Fibroblast of the aortic adventitia (primary cell): ENCODE measurements at regions not wholly inside any gene's neighbourhood (a gene's known extent, or its start where the extent isn't known, plus 50 kb on each side); places are given as distances from the start of the nearest gene placed in this dataset.
"Not testable (repeated sequence)": the region's sequence is repeated elsewhere in the genome, so short reads cannot be mapped to it uniquely, and the experiment has no call there.

Source experiments
- DNase-seq: peaks from one replicate; pipeline ENCODE4 v3.0.0-alpha.2; 2010; ENCODE audit warnings: low read depth
- H3K4me3 ChIP-seq: 2 replicates; pipeline ENCODE4 v1.5.1; 2011; ENCODE audit warnings: low read depth, mild to moderate bottlenecking, control low read depth, low read length, moderate library complexity
- CTCF ChIP-seq: IDR thresholded peaks from 2 replicates; pipeline ENCODE4 v1.5.1; 2011; ENCODE audit warnings: mild to moderate bottlenecking, low read length, control low read depth, inconsistent platforms; ENCODE audit not compliant: insufficient read depth

DNA sequence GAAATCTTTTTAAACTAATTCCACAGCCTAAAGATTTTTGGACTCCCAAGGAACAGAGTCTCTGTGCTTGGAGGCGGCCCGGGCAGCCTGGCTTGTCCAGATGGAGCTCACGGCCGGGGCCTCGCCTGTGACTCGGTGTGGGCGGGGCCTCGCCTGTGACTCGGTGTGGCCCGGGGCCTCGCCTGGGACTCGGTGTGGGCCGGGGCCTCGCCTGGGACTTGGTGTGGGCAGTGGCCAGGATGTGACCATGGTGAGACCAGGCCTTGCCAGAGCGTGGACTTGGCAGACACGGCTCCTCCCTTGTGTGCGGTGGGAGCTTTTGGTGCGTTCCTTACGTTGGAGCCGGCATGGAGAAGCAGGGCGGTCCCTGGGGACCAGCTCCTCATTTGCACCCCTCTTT is 92.3 kb downstream of the METRNL start:
- no peak for TF ChIP-seq CTCF
- no peak overlapping the region for H3K4me3 ChIP-seq
- no peak for DNase-seq

GRCh38 chr17:83172099-83172498 is 92.7 kb downstream of the METRNL start:
- H3K4me3 ChIP-seq, DNase-seq: not testable (repeated sequence)

DNA sequence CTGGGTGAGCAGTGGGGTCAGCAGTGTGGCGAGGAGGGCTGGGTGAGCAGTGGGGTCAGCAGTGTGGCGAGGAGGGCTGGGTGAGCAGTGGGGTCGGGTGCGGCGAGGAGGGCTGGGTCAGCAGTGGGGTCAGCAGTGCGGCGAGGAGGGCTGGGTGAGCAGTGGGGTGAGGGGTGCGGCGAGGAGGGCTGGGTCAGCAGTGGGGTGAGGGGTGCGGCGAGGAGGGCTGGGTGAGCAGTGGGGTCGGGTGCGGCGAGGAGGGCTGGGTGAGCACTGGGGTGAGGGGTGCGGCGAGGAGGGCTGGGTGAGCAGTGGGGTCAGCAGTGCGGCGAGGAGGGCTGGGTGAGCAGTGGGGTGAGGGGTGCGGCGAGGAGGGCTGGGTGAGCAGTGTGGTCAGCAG is 93.2 kb downstream of the METRNL start:
- H3K4me3 ChIP-seq, DNase-seq: not testable (repeated sequence)

DNA sequence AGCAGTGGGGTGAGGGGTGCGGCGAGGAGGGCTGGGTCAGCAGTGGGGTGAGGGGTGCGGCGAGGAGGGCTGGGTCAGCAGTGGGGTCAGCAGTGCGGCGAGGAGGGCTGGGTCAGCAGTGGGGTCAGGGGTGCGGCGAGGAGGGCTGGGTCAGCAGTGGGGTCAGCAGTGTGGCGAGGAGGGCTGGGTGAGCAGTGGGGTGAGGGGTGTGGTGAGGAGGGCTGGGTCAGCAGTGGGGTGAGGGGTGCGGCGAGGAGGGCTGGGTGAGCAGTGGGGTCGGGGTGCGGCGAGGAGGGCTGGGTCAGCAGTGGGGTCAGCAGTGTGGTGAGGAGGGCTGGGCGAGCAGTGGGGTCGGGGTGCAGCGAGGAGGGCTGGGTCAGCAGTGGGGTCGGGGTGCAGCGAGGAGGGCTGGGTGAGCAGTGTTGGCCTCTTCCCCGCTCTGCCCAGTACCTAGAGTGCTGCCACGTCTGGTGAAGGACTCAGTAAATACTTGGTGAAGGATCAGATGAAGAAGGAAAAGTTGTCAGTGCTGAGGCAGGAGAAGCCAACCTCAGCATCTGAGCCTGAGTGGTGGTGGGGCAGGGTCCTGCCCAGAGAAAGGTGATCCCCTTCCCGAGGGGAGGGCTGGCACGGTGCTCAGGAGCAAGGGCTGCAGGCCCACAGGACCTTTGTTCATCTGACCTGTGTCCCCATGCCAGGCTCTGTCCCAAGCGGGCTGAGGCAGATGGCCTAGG is 93.9 kb downstream of the METRNL start:
- DNase-seq, H3K4me3 ChIP-seq: not testable (repeated sequence)

- no peak overlapping the region for H3K4me3 ChIP-seq
- TF ChIP-seq CTCF, result no peak
- DNase-seq, result no peak
These were observed 94.5 kb downstream of the METRNL start for GRCh38 chr17:83173914-83174361.

GRCh38 chr17:83174362-83175118 is 95.1 kb downstream of the METRNL start:
- TF ChIP-seq CTCF, result peak; percentile 0
- peak; percentile 63 for DNase-seq
- H3K4me3 ChIP-seq, result no peak overlapping the region

GRCh38 chr17:83175119-83175821 is 95.9 kb downstream of the METRNL start:
- no peak for DNase-seq
- no peak for TF ChIP-seq CTCF
- no peak overlapping the region for H3K4me3 ChIP-seq

DNA sequence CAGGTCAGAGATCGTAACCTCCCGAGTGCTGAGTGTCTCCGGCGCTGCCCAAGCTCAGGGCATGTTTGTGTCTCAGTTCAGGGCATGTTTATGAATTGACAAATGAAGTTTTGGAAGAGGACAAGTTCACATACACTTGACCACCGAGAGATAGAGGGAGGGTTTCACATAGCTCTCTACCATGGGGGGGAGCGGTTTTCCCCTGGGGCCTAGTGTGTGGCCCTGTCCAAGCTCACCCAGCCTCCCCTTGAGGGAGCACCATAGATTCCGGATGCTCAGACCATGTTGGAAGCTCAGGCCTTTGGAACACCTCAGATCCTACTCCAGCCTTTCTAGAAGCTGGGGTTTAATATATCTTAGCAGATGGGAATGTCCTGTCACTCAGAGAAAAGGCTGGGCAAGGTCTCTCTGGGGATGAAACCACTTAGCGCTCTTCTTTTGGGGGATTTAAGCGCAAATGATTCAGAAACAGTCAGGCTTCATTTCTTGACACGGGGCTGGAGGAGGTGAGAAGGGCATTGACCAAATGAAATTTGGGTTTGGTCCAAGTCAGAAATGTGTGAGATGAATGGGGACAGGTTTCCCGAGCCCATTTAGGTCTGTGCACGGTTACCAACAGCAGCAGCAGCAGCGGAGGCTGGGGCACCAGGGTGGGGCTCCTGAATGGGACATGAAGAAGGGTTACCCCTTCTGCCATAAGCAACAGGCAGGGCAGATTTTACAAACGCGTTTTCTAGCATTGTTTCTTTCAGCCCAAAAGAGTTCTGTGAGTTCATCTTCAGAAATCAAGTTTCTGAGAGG is 96.6 kb downstream of the METRNL start:
- no peak for DNase-seq
- no peak for TF ChIP-seq CTCF
- no peak overlapping the region for H3K4me3 ChIP-seq
